Medulla oblongata (tissue), 1 donor: ENCODE measurements at regions not wholly inside any gene's neighbourhood (a gene's known extent, or its start where the extent isn't known, plus 50 kb on each side); places are given as distances from the start of the nearest gene placed in this dataset.
A peak's percentile ranks its signal among the peaks of the same experiment; 100 is the strongest.

Experiments used
- DNase-seq: peaks from one replicate; pipeline ENCODE4 v3.0.0-alpha.2; 2015; ENCODE audit errors: extremely low spot score

GRCh38 chr5:15447209-15447608 is 52.8 kb upstream of the FBXL7 start:
- DNase-seq, result no peak

- no peak for DNase-seq
These were observed 53.4 kb upstream of the FBXL7 start for GRCh38 chr5:15446552-15446951.

- DNase-seq, result no peak
These were observed 57.8 kb upstream of the FBXL7 start for GRCh38 chr5:15442193-15442570.

GRCh38 chr5:15441433-15442192 is 58.4 kb upstream of the FBXL7 start:
- no peak for DNase-seq

- DNase-seq, result no peak
These were observed 59.5 kb upstream of the FBXL7 start for GRCh38 chr5:15440434-15440833.

- DNase-seq, result no peak
These were observed 60.2 kb upstream of the FBXL7 start for GRCh38 chr5:15439801-15440200.

- no peak for DNase-seq
These were observed 66.3 kb upstream of the FBXL7 start for GRCh38 chr5:15433709-15434108.

GRCh38 chr5:15431923-15432322 is 68.1 kb upstream of the FBXL7 start:
- DNase-seq, result no peak

GRCh38 chr5:15425766-15426165 is 74.2 kb upstream of the FBXL7 start:
- DNase-seq, result peak; percentile 13

GRCh38 chr5:15424769-15425168 is 75.2 kb upstream of the FBXL7 start:
- no peak for DNase-seq

- no peak for DNase-seq
These were observed 78.0 kb upstream of the FBXL7 start for GRCh38 chr5:15421921-15422412.

GRCh38 chr5:15421381-15421780 is 78.6 kb upstream of the FBXL7 start:
- DNase-seq, result no peak

GRCh38 chr5:15420201-15420600 is 79.8 kb upstream of the FBXL7 start:
- DNase-seq, result no peak

GRCh38 chr5:15417156-15417555 is 82.8 kb upstream of the FBXL7 start:
- no peak for DNase-seq

- no peak for DNase-seq
These were observed 93.5 kb upstream of the FBXL7 start for GRCh38 chr5:15406478-15406877.

GRCh38 chr5:15393146-15393545 is 106.8 kb upstream of the FBXL7 start:
- DNase-seq, result no peak

GRCh38 chr5:15391704-15392397 is 108.1 kb upstream of the FBXL7 start:
- no peak for DNase-seq

- DNase-seq, result no peak
These were observed 111.1 kb upstream of the FBXL7 start for GRCh38 chr5:15388866-15389265.

GRCh38 chr5:15387931-15388524 is 112.0 kb upstream of the FBXL7 start:
- DNase-seq, result no peak

- no peak for DNase-seq
These were observed 113.9 kb upstream of the FBXL7 start for GRCh38 chr5:15386122-15386521.

GRCh38 chr5:15385553-15385952 is 114.4 kb upstream of the FBXL7 start:
- no peak for DNase-seq

GRCh38 chr5:15385037-15385436 is 114.9 kb upstream of the FBXL7 start:
- DNase-seq, result no peak

GRCh38 chr5:15384581-15384980 is 115.4 kb upstream of the FBXL7 start:
- no peak for DNase-seq
